ENCODE measurements at regions not wholly inside any gene's neighbourhood (a gene's known extent, or its start where the extent isn't known, plus 50 kb on each side); places are given as distances from the start of the nearest gene placed in this dataset.

GRCh38 chr12:132422381-132423043 is 67.4 kb upstream of the FBRSL1 start:
- H3K27ac Mint-ChIP-seq (ENCODE audit: unreplicated experiment), result no peak overlapping the region
- Histone ChIP-seq H3K27ac (ENCODE audit: low read depth, low read length) (no peak overlapping the region), H3K4me3 (ENCODE audit: insufficient read depth, low read depth, low read length) (no peak overlapping the region), H3K79me2 (ENCODE audit: insufficient read depth, low read length) (no peaks in the 10 kb centered on the region), H3K4me1 (ENCODE audit: insufficient read depth, low read length) (no peaks in the 10 kb centered on the region), H3K27me3 (ENCODE audit: insufficient read depth, low read length) (peaks cover 43% of the 10 kb centered on the region), H3K4me2 (ENCODE audit: low read length) (no peak overlapping the region), H3K9me3 (ENCODE audit: insufficient read depth, low read depth, low read length) (peaks cover 8% of the 10 kb centered on the region), H3K36me3 (ENCODE audit: insufficient read depth, low read length) (no peaks in the 10 kb centered on the region), H3K9ac (ENCODE audit: low read length) (no peak overlapping the region), H4K20me1 (ENCODE audit: insufficient read depth, low read length) (no peaks in the 10 kb centered on the region), H2AFZ (ENCODE audit: low read depth, low read length) (no peak overlapping the region)
- FAIRE-seq, result no peak
- H3K36me3 Mint-ChIP-seq (ENCODE audit: low read depth, unreplicated experiment), result peaks cover 10% of the 10 kb centered on the region
- DNase-seq (ENCODE audit: low read depth), result no peak
- peaks cover 87% of the 10 kb centered on the region for H3K27me3 Mint-ChIP-seq (ENCODE audit: low read depth, unreplicated experiment)
- no peaks in the 10 kb centered on the region for H3K4me1 Mint-ChIP-seq (ENCODE audit: low read depth, unreplicated experiment)
- peaks cover 16% of the 10 kb centered on the region for H3K9me3 Mint-ChIP-seq (ENCODE audit: unreplicated experiment)
- H3K4me3 Mint-ChIP-seq (ENCODE audit: unreplicated experiment), result no peak overlapping the region
- TF ChIP-seq CTCF (IDR thresholded peaks at IDR 0.05; ENCODE audit: insufficient read depth, low read depth, low read length) (no peak), EZH2 (IDR thresholded peaks at IDR 0.05; ENCODE audit: insufficient read depth, low read length) (no peak)

- Histone ChIP-seq H2AFZ (ENCODE audit: low read depth, low read length) (no peak overlapping the region), H3K27ac (ENCODE audit: low read depth, low read length) (no peak overlapping the region), H3K79me2 (ENCODE audit: insufficient read depth, low read length) (no peaks in the 10 kb centered on the region), H3K36me3 (ENCODE audit: insufficient read depth, low read length) (no peaks in the 10 kb centered on the region), H3K4me3 (ENCODE audit: insufficient read depth, low read depth, low read length) (no peak overlapping the region), H4K20me1 (ENCODE audit: insufficient read depth, low read length) (no peaks in the 10 kb centered on the region), H3K4me1 (ENCODE audit: insufficient read depth, low read length) (no peaks in the 10 kb centered on the region), H3K27me3 (ENCODE audit: insufficient read depth, low read length) (peaks cover 43% of the 10 kb centered on the region), H3K4me2 (ENCODE audit: low read length) (no peak overlapping the region), H3K9ac (ENCODE audit: low read length) (no peak overlapping the region), H3K9me3 (ENCODE audit: insufficient read depth, low read depth, low read length) (peaks cover 8% of the 10 kb centered on the region)
- FAIRE-seq (no peak), DNase-seq (ENCODE audit: low read depth) (no peak)
- peaks cover 9% of the 10 kb centered on the region for H3K36me3 Mint-ChIP-seq (ENCODE audit: low read depth, unreplicated experiment)
- TF ChIP-seq CTCF (IDR thresholded peaks at IDR 0.05; ENCODE audit: insufficient read depth, low read depth, low read length), result no peak
- peaks cover 16% of the 10 kb centered on the region for H3K9me3 Mint-ChIP-seq (ENCODE audit: unreplicated experiment)
- H3K4me3 Mint-ChIP-seq (ENCODE audit: unreplicated experiment), result no peak overlapping the region
- peaks cover 89% of the 10 kb centered on the region for H3K27me3 Mint-ChIP-seq (ENCODE audit: low read depth, unreplicated experiment)
- no peak overlapping the region for H3K27ac Mint-ChIP-seq (ENCODE audit: unreplicated experiment)
- no peaks in the 10 kb centered on the region for H3K4me1 Mint-ChIP-seq (ENCODE audit: low read depth, unreplicated experiment)
These were observed 67.9 kb upstream of the FBRSL1 start for GRCh38 chr12:132422040-132422380.

GRCh38 chr12:132419631-132420246 is 70.2 kb upstream of the FBRSL1 start:
- H3K4me1 Mint-ChIP-seq (ENCODE audit: low read depth, unreplicated experiment), result no peaks in the 10 kb centered on the region
- no peak overlapping the region for H3K27ac ChIP-seq (ENCODE audit: low read depth, low read length)
- H3K4me3 Mint-ChIP-seq (ENCODE audit: unreplicated experiment), result no peak overlapping the region
- no peak overlapping the region for H3K27ac Mint-ChIP-seq (ENCODE audit: unreplicated experiment)
- H3K9ac ChIP-seq (ENCODE audit: low read length), result no peak overlapping the region
- peaks cover 69% of the 10 kb centered on the region for H3K27me3 Mint-ChIP-seq (ENCODE audit: low read depth, unreplicated experiment)
- TF ChIP-seq EZH2 (IDR thresholded peaks at IDR 0.05; ENCODE audit: insufficient read depth, low read length), result no peak
- TF ChIP-seq CTCF (IDR thresholded peaks at IDR 0.05; ENCODE audit: insufficient read depth, low read depth, low read length), result no peak
- no peak overlapping the region for H3K4me3 ChIP-seq (ENCODE audit: insufficient read depth, low read depth, low read length)
- DNase-seq (ENCODE audit: low read depth) (no peak), FAIRE-seq (no peak)
- H2AFZ ChIP-seq (ENCODE audit: low read depth, low read length), result no peak overlapping the region
- no peaks in the 10 kb centered on the region for H4K20me1 ChIP-seq (ENCODE audit: insufficient read depth, low read length)
- no peaks in the 10 kb centered on the region for H3K79me2 ChIP-seq (ENCODE audit: insufficient read depth, low read length)
- peaks cover 33% of the 10 kb centered on the region for H3K27me3 ChIP-seq (ENCODE audit: insufficient read depth, low read length)
- H3K9me3 ChIP-seq (ENCODE audit: insufficient read depth, low read depth, low read length), result peaks cover under 1% of the 10 kb centered on the region
- H3K4me1 ChIP-seq (ENCODE audit: insufficient read depth, low read length), result no peaks in the 10 kb centered on the region
- H3K4me2 ChIP-seq (ENCODE audit: low read length), result no peak overlapping the region
- peaks cover 9% of the 10 kb centered on the region for H3K9me3 Mint-ChIP-seq (ENCODE audit: unreplicated experiment)
- H3K36me3 ChIP-seq (ENCODE audit: insufficient read depth, low read length), result no peaks in the 10 kb centered on the region
- peaks cover 5% of the 10 kb centered on the region for H3K36me3 Mint-ChIP-seq (ENCODE audit: low read depth, unreplicated experiment)

Measured in astrocyte (in vitro differentiated cells and primary cell).